Coronary artery (tissue), 2 donors: ENCODE measurements at regions not wholly inside any gene's neighbourhood (a gene's known extent, or its start where the extent isn't known, plus 50 kb on each side); places are given as distances from the start of the nearest gene placed in this dataset.
A peak's percentile ranks its signal among the peaks of the same experiment; 100 is the strongest.

Experiments used
- DNase-seq: peaks from one replicate; pipeline ENCODE4 v3.0.0-alpha.2; 2017; ENCODE audit warnings: low spot score
- H3K27ac ChIP-seq, 2 donors: fragments of 200-600 bp; sonication (generic); one replicate each; pipeline ENCODE4 v1.5.1; 2016 to 2019
- H3K4me3 ChIP-seq: fragments of 200-600 bp; sonication (generic); 2 replicates; pipeline ENCODE4 v1.5.1; 2016; ENCODE audit warnings: mild to moderate bottlenecking, moderate library complexity
- TF ChIP-seq, protein P1 (sequence below): fragments of 200-600 bp; sonication (generic); IDR thresholded peaks from one replicate; pipeline ENCODE4 v1.5.1; 2019; ENCODE audit warnings: antibody characterized with exemption

DNA sequence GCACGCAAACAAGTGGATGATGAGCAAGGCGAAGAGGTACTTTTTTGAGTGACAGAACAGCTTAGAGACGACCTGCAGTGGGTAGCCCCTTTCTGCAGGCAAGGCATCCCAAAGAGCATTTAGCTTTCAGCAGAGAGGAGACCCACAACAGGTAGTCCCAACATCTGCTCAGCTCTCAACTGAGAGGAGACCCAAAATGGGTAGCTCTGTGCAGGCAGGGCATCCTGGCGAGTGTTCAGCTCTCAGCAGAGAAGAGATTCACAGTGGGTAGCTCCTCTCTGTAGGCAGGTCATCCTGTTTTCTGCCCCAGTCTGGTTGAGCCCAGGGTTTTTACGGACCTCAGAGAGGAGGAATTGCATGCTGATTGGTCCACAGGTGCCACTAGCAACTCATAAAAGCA lies 2396.1 kb upstream of the C9orf72 start:
- TF ChIP-seq, protein P1, sequence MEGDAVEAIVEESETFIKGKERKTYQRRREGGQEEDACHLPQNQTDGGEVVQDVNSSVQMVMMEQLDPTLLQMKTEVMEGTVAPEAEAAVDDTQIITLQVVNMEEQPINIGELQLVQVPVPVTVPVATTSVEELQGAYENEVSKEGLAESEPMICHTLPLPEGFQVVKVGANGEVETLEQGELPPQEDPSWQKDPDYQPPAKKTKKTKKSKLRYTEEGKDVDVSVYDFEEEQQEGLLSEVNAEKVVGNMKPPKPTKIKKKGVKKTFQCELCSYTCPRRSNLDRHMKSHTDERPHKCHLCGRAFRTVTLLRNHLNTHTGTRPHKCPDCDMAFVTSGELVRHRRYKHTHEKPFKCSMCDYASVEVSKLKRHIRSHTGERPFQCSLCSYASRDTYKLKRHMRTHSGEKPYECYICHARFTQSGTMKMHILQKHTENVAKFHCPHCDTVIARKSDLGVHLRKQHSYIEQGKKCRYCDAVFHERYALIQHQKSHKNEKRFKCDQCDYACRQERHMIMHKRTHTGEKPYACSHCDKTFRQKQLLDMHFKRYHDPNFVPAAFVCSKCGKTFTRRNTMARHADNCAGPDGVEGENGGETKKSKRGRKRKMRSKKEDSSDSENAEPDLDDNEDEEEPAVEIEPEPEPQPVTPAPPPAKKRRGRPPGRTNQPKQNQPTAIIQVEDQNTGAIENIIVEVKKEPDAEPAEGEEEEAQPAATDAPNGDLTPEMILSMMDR: no peak
- H3K4me3 ChIP-seq: no peak overlapping the region
- no peak overlapping the region for H3K27ac ChIP-seq
- no peak for DNase-seq

DNA sequence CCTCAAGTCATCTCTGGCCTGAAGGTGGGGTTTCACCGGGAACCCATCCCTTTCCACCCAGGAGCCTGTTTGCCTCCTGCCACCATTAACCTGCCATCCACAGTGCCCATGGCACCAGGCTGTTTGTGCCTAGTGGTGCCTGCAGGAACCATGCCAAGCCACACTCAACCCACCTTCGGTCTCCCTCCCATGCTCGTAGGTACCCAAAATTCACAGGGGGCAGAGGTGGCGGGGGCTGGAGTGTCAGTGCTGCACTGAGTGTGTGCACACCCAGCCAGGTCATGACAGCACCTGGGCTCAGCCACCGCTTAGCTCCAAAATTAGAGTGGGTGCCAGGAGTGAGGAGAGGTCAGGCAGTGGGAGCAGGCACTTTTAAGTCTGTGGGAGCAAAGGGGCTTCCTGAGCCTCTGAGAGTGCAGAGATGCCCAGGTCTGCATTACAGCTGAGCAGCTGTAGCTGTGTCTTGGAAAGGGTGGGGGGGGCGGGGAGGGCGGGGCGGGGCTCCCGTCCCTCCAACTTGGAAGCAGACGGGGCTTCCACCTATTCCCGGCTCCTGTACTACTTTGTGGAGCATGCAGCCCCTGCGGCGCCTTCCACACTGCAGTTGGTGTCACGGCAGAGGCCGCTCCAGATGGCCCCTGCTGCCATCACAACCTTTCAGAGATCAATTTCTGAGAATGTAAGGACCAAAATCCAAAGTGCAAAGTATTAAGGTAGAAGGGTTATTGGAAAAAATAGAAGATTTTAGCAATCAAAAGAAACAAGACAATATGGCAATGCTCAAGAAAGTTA lies 2396.8 kb upstream of the C9orf72 start:
- TF ChIP-seq, protein P1: no peak
- no peak overlapping the region for H3K27ac ChIP-seq
- H3K4me3 ChIP-seq: no peak overlapping the region
- DNase-seq: peak; percentile 53

DNA sequence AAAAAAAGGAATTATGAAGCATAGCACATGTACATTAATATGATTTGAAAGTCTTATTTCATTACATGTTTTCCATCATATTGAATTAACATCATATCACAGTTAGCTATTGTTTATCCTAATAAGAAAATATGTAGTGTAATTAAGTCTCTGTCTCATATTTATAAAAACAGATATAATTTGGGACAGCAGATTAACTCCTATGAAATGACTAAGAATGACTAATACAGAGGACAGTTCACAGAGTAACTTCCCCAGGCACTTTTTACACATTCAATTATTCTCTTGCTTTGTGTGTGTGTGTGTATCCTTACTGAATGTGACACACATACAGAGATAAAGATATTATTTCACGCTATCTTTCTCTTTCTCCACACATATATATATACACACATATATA lies 2400.9 kb upstream of the C9orf72 start:
- TF ChIP-seq, protein P1: no peak
- Histone ChIP-seq H3K27ac (no peak overlapping the region), H3K4me3 (no peak overlapping the region)
- DNase-seq: no peak

GRCh38 chr9:29976981-29977380 lies 2403.7 kb upstream of the C9orf72 start:
- no peak for DNase-seq
- H3K4me3 ChIP-seq: no peak overlapping the region
- no peak overlapping the region for H3K27ac ChIP-seq
- TF ChIP-seq, protein P1: no peak

GRCh38 chr9:29981013-29981412 lies 2403.4 kb upstream of the ACO1 start:
- H3K4me3 ChIP-seq: no peak overlapping the region
- DNase-seq: no peak
- no peak overlapping the region for H3K27ac ChIP-seq
- TF ChIP-seq, protein P1: no peak

- Histone ChIP-seq H3K4me3 (no peak overlapping the region), H3K27ac (no peak overlapping the region)
- TF ChIP-seq, protein P1: no peak
- no peak for DNase-seq
Observed at GRCh38 chr9:29999645-30000044, 2384.8 kb upstream of the ACO1 start.

DNA sequence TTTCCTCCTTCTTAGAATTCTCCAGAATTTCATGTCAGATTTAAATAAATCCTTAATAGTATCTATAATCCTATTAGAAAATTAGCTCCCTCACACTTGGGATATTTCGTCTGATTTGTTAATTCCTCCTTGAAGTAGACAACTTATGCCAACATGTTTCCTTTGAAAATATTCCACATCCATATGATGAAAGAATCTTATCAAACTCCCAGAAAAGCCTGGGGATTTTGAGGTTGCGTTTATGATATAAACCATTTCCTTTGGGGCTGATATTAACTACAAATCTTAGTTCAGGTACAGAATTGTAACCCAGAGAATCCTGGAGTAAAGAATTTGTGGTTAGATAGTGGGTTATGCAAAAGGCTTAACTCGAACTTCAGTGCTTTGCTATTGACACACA lies 2373.8 kb upstream of the ACO1 start:
- TF ChIP-seq, protein P1: no peak
- Histone ChIP-seq H3K27ac (no peak overlapping the region), H3K4me3 (no peak overlapping the region)
- DNase-seq: no peak
